Fibroblast of mammary gland (primary cell): ENCODE measurements at regions not wholly inside any gene's neighbourhood (a gene's known extent, or its start where the extent isn't known, plus 50 kb on each side); places are given as distances from the start of the nearest gene placed in this dataset.

Source experiments
- DNase-seq: peaks from one replicate; pipeline ENCODE4 v3.0.0-alpha.2; 2010; ENCODE audit warnings: low read depth
- H3K4me3 ChIP-seq: 2 replicates; pipeline ENCODE4 v1.5.1; 2011; ENCODE audit warnings: low read depth, mild to moderate bottlenecking, low read length, moderate library complexity; ENCODE audit not compliant: control insufficient read depth
- TF ChIP-seq, protein P1 (sequence below): conservative IDR thresholded peaks from 2 replicates; pipeline ENCODE4 v1.5.1; 2011; ENCODE audit warnings: low read depth, low read length, inconsistent platforms; ENCODE audit not compliant: control insufficient read depth, insufficient read depth

DNA sequence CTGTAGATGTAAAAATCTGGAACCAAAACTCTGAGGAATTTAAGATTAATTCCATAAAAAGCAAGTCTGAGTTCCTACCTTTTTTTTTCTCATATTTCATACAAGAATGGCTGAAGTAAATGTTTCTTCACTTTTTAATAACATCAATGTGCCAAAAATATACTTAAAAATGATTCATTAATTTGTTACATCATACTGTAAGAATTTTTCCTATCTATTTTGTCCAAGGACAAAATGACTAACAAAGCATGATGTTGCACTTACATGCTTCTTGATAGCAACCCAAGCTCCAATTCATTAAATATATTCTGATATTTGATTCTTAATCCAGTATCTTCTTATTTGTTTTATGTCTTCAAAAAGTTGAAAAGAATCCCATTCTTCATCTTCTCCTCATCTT, 988.3 kb downstream of the TLE1 start:
- DNase-seq, result peak; percentile 10

DNA sequence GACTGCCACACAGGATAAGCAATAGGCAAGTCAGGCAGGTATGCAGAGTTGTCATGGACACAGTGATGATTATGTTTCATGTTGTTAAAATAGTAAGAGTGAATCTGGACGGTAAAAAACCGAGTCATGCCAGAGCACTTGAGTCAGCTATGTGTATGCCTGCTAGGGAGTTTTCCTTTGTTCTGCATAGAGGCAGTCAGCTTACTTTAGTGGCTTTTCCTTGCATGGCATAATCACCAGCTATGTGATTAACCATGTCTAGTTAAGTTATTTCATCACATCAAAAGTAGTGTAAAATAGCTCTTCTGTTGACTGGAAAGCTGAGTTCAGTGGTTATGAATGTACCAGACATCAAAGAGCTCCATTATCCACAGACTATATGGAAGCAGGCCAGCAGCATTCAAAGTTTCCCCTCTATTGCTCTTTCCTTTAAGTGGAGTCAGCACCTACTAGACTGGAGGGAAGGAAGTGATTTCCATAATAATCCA, 989.8 kb downstream of the TLE1 start:
- TF ChIP-seq, protein P1, sequence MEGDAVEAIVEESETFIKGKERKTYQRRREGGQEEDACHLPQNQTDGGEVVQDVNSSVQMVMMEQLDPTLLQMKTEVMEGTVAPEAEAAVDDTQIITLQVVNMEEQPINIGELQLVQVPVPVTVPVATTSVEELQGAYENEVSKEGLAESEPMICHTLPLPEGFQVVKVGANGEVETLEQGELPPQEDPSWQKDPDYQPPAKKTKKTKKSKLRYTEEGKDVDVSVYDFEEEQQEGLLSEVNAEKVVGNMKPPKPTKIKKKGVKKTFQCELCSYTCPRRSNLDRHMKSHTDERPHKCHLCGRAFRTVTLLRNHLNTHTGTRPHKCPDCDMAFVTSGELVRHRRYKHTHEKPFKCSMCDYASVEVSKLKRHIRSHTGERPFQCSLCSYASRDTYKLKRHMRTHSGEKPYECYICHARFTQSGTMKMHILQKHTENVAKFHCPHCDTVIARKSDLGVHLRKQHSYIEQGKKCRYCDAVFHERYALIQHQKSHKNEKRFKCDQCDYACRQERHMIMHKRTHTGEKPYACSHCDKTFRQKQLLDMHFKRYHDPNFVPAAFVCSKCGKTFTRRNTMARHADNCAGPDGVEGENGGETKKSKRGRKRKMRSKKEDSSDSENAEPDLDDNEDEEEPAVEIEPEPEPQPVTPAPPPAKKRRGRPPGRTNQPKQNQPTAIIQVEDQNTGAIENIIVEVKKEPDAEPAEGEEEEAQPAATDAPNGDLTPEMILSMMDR, result no peak
- DNase-seq, result peak; percentile 54
- H3K4me3 ChIP-seq, result no peak overlapping the region

More for the DNA sequence above, 988.3 kb downstream of the TLE1 start:
- TF ChIP-seq, protein P1, result no peak
- no peak overlapping the region for H3K4me3 ChIP-seq

DNA sequence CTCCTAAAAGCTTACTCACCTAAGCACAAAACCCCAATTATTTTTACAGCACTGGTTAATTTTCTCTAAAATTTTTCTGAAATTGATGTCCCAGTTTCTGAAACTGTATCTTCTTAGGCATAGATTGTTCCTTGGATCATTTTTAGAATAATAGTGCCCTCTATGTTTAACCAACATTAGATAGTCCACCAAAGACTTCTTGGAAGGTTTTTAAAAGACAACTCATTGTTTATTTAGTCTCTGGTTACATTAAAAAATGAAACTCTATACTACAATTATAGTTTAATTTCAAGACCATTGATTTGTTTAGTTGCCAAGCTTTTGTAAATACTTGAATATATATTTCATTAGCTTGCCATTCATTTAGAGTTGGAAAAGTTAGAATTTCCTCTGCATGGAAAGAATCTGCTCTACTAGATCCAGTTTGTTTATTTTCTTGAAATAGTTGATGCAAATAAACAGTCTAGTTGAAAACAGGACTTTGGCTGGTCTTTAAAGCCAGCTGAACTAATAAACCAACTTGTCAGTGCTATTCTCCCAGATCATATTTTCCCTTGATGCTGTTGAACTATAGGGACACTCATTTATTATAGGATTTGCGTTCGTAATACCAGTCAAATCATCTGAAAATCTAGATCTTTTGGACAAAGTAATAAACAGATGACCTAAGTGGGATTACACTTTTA, 990.5 kb downstream of the TLE1 start:
- no peak overlapping the region for H3K4me3 ChIP-seq
- DNase-seq, result peak; percentile 2
- TF ChIP-seq, protein P1, result no peak

DNA sequence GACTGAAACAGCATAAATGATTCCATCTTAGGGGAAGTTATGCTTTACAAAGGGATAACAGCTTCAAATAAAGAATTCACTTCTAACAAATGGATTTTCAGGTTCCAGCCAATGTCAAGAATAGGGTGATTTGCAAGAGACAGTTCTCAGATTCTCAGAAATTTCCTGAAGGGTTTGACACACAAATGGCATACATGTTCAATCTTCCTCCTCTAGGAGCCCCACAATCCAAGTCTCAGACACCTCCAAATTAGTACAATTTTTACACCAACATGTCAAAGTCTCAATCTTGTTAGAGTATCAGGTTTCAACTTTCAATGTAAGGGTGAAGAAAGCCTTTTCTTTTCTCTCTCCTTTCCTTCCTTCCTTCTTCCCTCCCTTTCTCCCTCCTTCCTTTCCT, 996.6 kb downstream of the TLE1 start:
- DNase-seq, result no peak
- H3K4me3 ChIP-seq, result no peak overlapping the region
- TF ChIP-seq, protein P1, result no peak

DNA sequence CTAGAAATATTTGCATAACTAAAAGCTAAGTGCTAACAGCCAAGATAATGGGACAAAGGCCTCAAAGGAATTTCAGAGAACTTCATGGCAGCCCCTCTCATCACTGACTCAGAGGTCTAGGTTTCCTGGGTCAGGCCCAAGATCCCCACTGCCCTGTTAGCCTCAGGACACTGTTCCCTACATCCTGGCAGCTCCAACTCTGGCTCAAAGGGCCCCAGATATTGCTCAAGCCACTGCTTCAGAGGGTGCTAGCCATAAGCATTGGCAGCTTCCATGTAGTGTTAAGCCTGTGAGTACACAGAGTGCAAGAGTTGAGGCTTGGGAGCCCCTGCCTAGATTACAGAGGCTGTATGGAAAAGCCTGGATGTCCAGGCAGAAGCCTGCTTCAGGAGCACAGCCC, 998.1 kb downstream of the TLE1 start:
- no peak for DNase-seq
- no peak overlapping the region for H3K4me3 ChIP-seq
- TF ChIP-seq, protein P1, result no peak

DNA sequence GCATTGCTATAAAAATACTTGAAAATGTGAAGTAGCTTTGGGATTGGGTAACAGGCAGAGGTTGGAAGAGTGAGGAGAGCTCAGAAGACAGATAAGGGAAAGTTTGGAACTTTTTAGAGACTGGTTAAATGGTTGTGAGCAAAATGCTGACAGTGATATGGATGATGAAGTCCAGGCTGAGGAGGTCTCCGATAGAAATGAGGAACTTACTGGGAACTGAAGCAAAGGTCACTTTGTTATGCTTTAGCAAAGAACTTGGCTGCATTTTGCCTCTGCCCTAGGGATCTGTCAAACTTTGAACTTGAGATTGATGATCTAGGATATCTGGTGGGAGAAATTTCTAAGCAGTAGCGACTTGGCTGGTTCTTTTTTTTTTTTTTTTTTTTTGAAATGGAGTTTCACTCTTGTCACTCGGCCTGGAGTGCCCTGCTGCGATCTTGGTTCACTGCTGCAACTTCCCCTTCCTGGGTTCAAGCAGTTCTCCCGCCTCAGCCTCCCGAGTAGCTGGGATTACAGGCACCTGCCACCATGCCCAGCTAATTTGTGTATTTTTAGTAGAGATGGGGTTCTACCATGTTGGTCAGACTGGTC, 998.9 kb downstream of the TLE1 start:
- H3K4me3 ChIP-seq, result no peak overlapping the region
- TF ChIP-seq, protein P1, result no peak
- DNase-seq, result no peak
